Anterior cingulate cortex (tissue), 58 donors: ENCODE measurements at regions not wholly inside any gene's neighbourhood (a gene's known extent, or its start where the extent isn't known, plus 50 kb on each side); places are given as distances from the start of the nearest gene placed in this dataset.

Experiments
- DNase-seq, 58 donors: peaks; one replicate each; lab custom pipeline; 2025; lab: John Stamatoyannopoulos, UW

DNA sequence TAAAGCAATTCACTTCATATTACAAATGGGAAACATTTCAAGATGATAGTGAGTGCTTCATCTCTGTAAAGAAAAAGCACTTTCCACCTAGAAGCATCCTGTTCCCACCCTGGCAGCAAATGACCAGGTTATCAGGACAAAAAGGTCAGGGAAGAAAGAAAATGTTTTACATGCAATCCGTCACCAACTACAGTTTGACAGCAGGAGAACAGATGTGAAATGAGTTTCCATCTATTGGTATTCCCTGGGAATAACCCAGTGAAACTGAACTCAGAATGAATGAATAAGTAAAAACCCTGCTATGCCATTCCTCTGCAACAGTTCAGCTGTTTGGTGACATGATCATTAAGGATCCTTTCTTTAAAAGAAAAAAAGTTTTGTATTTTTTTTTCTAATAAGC lies 67.6 kb downstream of the HTR1A start:
- no peak for DNase-seq

DNA sequence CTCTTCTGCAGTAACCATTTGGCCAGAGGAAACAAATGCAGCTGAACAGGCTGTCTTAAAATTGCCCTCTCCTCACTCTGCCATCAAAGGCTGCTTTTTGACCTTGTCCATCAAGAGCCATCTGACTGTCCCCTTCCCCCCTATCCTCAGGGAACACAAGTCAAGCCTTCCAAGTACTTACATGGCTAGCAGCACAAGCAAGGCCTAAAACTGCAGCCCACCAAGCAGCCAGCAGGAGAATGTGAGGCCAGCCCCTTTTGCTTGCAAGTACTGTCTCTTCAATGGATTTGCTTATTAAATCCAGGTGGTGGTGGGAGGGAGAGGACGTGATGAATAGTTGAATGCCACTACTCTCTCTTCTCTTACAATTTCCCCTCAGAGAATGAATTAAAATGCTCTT lies 83.5 kb downstream of the HTR1A start:
- no peak for DNase-seq

DNA sequence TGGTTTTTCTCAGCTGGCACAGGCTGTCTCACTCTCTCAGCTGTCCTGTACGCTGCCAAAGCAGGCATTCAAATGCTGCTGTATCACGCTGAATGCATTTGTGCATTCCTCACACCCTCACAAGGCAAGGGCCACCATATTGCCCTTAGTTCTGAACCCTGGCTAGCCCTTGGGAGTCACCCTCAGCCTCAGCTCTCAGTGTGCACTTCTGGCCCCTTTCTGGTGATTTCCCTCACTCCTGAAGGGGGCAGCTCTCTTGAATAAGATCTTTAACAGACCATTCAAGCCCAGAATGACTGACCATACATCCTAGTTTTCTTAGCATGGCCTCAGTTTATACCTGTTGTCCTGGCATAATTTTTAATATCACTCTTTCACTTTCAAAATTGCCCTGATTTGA lies 84.3 kb downstream of the HTR1A start:
- no peak for DNase-seq

DNA sequence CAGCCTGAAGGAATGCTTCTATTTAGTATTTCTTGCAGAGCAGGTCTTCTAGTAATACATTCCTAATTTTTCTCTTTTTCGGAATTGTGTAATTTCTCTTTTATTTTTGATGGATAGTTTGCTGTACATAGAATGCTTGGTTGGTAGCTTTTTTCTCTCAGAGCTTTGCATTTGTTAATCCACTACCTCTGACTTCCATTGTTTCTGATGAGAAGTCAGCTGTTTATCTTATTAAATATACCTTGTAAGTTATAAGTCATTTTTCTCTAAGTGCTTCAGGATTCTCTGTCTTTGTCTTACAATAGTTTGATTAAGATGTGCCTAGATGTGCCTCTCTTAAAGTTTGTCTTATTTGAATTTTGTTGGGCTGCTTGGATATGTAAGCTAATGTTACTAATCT lies 101.9 kb downstream of the HTR1A start:
- no peak for DNase-seq

DNA sequence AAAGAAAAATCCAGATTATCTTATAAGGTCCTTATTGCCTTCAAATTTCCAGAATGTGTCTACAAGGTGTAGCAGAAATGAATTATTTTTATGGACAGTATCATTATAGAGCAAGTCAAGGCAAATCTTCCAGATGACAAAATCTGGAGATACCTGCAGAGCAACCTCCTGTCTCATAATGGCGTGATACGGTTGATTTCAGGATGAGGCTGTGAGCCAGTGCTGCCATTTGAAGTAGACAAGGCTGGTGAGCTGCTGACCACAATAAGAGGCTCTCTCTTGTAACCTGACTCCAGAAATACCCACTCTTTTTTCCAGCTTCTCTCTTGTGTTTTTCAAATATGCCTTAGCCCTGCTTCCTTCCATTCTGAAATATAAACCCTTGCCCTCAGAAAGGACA lies 108.2 kb downstream of the HTR1A start:
- no peak for DNase-seq

DNA sequence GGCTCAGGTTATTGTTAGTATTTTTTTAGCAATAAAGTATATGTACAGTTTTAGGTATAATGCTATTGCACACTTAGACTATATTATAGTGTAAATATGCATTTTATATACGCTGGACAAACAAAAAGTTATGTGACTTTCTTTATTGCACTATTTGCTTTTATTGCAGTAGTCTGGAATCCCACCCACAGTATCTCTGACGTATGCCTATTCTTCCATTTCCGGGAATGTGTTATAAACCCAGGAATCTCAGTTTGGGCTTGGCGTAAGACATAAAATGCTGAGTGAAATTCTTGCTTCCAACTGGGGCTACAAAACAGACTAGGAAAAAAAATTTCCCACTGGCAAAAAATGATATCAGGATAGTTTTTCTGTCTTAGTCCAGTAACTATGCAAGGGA lies 119.1 kb downstream of the HTR1A start:
- no peak for DNase-seq

DNA sequence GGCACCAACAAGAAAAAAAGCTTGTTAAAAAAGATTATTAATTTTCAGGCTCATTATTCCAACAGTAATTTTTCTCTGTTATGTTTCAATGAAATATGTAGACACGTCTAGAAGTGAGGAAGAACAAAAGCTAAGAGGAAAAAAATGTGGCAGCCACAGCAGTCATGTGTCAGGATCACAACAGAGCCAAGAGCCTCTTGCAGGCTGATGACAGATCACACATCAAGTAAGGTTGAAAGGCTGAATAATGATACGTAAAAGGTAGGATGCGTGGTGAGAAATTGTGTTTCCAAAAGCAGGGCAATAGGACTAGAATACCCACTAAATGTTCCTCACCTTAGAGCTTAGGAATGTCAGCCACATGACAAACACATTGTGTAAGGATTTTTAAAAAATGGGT lies 124.8 kb downstream of the HTR1A start:
- DNase-seq: no peak

DNA sequence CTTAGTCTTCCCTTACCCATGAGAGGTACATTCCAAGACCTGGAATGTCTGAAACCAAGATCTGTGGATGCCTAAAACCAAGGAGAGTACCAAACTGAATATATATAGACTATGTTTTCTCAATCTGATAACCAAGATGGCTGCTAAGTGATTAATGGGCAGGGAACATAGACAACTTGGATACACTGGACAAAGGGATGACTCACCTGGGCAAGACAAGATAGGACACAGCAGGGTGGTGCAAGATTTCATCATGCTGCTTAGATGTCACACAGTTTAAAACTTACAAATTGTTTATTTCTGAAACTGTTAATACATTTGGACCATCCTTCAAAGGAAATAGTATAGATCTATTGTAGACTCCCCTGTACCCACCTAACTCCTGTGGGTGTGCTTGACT lies 130.9 kb downstream of the HTR1A start:
- DNase-seq: no peak

DNA sequence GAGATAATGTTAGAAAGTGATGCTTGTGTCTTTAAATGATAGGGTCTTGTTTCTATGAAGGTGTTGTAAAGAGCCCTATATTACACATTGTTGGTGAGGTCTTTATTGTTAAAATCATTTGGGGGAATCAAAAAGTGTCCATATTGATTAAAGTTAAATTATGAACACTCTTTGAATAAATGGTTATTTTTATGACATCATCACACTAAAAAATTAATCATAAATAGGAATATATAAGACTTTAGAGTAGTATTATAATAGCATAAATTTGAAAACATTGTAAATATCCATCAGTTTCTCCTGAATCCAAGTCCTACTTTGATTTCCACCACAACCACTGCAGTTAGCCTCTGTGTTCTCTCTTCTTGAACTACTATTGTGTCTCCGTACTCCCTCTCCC lies 136.3 kb downstream of the HTR1A start:
- no peak for DNase-seq

DNA sequence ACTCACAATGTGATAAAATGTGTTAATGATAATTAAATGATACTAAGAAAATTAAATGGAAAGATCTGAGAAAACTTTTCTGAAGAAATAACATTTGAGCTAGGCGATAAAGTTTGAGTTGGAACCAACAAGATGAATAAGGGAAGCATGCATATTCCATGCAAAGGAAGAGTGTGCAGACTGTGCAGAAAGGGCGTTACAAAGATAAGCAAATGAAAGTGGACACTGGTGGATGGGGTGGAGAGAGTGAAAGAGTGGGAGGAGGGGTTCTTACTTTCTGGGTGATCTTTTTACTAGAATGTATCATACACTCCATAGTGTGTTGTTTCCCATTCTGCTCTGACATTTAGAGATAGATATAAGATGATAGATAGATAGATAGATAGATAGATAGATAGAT lies 138.7 kb downstream of the HTR1A start:
- DNase-seq: no peak

DNA sequence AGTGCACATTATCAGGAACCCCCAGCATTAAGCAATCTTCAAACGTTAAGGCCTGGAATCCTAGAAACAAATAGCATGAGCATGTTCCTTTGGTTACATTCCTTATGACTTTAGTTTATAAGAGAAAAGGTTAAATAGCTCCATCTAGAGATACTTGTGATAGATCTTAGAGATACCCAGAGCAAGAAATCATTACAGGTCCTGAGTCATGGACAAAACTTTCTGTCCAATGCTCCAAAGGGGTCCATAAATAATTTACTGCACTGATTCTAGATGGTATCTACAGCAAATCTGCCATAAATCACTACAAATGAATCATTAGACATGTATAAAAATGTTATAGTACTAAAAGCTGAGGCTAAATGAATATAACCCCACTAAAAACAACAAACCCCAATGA lies 139.6 kb downstream of the HTR1A start:
- no peak for DNase-seq

DNA sequence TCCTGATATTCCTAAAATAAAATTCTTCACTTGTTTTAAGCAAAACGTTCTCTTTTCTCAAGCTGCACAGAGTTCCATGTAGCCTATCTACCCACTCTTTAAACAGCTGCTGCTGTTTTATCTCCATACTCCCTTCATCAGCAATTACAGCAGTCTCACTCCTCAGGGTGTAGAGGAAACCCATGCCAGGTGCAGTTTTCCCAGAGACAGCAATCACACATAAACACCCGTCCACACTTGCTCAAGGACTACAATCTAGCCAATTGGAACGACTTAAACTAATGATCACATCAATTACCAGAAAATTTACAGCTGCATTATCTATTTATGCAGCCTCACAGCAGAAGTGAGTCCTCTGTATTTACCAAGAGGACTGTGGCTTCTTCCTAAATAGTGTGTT lies 141.7 kb downstream of the HTR1A start:
- peak in 7 of 58 donors; percentile 1 to 36 (median 4) for DNase-seq

DNA sequence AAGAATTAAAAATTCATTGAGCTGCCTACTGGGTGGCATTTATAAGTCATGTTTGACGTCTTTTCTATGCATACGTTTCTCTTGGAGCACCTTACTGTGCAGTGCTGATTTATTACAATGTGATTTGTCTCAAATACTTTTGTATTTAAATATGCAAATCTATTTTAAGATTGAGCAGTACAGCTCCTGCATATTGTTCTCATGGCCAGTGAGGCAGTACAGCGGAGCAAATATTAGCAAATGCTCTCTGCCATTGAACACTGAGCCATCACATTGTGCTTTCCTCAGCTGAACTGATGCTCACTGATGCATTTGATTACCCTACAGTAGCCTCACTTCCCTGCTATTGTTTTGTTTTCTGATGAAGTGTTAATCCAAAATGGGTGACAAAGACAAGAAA lies 149.6 kb downstream of the HTR1A start:
- DNase-seq: no peak

DNA sequence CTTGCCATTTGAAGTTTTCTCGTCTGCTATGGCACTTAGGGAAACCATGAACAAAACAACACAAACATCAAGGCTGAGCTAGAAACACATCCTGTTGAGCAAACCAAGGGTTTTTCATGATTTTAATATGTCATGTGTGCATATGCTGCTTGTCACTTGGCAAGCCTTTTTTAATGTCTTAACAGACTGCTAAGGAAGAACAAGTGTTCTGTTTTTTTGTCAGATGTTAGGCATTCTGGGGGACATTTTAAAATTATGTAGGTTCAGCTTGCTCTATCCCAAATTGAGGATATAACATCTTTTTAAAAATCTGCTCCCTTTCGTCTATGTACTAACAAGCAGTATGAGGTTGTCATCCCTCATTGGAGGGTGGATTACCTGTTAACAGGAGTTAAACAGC lies 150.3 kb downstream of the HTR1A start:
- DNase-seq: no peak

DNA sequence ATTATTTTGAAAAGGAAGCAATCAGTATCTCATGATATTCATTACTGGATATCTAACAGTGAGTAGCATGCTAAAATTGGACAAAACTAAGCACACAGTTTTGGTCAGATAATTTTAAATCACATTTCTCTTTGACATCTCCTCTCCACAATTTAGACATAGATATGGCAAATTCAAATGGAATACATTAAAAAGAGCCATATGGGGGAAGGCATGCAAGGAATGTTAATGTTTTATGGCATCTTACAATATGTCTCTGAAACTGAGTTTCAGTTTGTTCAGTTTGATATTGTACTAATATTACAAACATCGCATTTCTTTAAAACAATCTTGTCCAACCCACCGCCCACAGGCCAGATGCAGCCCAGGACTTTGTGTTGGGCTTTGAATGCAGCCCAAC lies 151.0 kb downstream of the HTR1A start:
- DNase-seq: peak in 1 of 58 donors; percentile 3

DNA sequence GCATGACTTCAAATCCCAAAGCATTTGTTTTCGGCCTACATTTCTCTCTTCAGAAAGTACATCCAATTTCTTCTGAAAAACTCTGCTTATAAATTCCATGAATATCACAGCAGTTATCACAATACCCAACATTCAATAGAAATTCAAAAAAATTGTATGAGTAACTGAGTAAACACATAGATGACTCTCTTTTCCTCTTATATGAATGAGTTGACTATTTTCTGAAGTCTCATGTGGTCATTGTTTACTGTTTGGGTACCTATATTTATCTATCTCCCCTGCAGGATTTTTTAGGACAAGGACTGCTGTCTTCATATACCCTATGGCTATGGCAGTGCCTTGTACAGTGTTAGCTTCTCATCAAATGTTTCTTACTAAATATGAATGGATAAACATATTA lies 157.1 kb downstream of the HTR1A start:
- no peak for DNase-seq

DNA sequence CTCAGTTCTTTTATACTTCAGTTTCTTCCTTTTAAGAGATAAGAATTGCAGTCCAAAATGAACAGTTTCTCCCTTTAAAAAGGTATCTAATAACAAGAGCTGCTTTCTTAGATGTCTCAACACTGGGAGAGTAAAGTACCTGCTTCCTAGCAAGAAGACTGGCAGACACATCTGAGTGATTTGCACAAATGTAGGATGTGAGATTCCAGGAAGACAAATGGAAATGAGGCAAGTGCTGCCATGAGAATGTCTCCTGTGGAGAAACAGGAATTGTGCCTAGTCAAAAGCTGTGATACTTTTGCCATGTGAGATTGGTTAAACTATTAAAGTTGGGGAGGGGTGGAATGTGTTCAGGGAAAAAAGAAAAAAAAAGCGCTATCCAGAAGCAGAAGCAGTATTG lies 159.1 kb downstream of the HTR1A start:
- no peak for DNase-seq

DNA sequence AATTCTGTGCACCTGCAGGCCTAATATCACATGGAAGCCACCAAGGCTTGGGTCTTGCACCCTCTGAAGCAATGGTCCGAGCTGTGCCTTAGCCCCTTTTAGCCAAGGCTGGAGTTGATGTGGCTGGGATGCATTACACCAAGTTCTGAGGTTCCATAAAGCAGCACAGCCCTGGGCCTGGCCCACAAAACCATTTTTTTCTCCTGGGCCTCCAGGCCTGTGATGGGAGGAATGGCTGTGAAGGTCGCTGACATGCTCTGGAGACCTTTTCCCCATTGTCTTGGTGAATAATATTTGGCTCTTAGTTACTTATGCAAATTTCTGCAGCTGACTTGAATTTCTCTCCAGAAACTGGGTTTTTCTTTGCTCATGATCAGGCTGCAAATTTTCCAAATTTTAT lies 167.3 kb downstream of the HTR1A start:
- no peak for DNase-seq

DNA sequence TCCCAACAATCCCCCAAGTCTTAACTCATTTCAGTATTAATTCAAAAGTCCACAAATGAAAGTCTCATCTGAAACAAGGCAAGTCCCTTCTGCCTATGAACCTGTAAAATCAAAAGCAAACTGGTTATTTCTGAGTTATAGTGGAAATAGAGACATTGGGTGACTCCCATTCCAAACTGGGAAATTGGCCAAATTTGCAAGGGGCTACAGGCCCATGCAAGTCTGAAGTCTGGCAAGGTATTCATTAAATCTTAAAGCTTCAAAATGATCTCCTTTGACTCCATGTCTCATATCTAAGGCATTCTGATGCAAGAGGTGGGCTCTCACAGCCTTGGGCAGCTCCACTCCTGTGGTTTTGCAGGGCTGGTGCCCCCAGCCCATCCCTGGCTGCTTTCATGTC lies 167.9 kb downstream of the HTR1A start:
- no peak for DNase-seq

DNA sequence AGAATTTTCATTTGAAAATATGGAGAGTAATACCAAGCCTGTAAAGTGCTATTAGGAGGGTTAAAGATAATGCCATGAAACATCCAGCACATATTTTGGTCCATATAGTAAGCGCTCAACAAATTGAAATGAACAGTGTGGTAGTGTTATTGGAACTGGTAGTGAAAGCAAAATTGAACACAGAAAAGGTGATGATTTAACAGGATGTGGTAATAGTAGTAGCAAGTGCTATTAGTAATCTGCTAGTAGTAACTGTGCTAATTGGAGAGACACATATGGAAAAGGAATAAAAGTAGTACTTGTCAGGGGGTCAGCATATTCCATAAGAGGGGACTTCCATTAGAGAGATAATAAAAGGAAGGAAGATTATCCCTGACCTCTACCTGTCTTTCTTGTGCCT lies 187.3 kb downstream of the HTR1A start:
- no peak for DNase-seq

DNA sequence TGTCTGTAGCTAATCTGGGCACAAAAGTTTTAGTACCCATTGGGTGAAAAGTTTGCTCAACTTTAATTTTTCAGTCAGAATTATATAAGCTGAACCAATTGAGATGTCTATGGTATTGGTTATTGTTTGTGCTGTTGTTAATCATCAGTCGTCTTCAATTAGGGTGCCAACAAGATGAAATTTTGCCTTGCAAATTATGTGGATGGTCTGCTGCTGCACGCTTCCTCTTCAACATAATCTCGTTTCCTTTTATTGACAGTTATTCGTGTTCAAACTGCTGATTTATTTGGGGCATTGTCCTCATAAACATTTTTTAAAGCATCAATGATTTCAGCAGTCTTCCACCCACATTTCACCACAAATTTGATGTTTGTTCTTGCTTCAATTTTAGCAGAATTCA lies 194.0 kb downstream of the HTR1A start:
- DNase-seq: no peak

DNA sequence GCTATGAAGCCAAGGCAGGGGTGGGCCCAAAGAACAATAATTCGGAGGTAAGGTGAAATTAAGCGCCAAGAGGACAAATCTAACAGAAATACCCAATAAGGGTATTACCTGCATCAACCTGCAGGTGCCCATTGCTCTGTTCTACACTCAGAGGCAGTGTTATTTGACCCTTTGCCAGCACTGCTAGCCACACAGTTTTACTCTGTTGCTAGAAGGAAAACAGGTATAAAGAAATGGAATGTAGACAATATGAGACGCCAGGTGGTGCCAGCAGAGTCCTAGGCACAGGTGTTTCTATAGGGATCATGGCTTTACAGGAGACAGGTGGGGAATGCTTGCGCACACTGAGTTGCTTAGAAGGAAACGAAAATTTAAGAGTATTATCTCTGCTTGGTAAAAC lies 201.3 kb downstream of the HTR1A start:
- DNase-seq: no peak

DNA sequence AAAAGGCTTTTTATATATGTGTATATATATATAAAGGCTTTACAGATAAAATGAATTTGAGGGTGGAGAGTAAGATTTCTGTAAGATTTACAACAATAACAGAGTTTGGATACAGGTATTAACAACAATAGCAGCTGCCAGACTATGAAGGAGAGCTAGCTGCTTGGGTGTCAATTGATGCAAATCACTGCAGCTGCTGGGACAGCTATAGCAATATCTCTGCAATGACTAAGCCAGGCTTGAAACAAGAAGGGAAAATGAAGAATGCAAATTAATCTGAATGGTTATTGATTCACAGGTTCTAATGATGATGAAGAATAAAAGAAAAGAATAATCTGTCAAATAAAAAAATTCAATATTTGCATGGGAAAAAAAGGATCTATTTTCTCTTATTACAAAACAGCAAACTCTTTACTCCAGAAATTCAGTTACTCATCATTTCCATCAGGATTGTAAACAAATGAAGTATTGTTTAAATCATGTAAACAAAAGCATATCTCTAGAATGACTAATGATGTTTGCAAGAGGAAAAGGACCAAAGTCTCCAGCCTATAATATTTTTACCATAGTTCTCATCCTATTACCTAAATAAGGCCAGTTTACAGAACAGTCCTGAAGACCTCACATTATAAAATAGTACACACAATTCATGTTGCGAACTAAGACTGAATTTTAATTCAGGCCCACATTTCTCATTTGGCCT lies 219.0 kb downstream of the HTR1A start:
- no peak for DNase-seq
